Lung (tissue), 11 donors: ENCODE measurements at regions not wholly inside any gene's neighbourhood (a gene's known extent, or its start where the extent isn't known, plus 50 kb on each side); places are given as distances from the start of the nearest gene placed in this dataset.
A peak's percentile ranks its signal among the peaks of the same experiment; 100 is the strongest.

ENCODE experiments used
- ATAC-seq: fragments of 200-7000 bp; cut with Tn5 transposase; one replicate; pipeline ENCODE4 v1.9.1; 2020; ENCODE audit warnings: moderate number of reproducible peaks; ENCODE audit not compliant: insufficient read depth, low FRiP score
- DNase-seq, 3 donors: peaks; one replicate each; pipeline ENCODE4 v3.0.0-alpha.2; 2013 to 2017
- H3K27ac ChIP-seq, 2 donors: one replicate each; pipeline ENCODE4 v1.5.1; 2013; ENCODE audit warnings: mild to moderate bottlenecking in 2 of 2, moderate library complexity in 2 of 2, control low read depth in 1 of 2, inconsistent platforms in 1 of 2, low read depth in 1 of 2, low read length in 1 of 2
- H3K27me3 ChIP-seq, 3 donors: one replicate each; pipeline ENCODE4 v1.5.1; 2013; ENCODE audit warnings: low read length in 2 of 3; ENCODE audit not compliant: control insufficient read depth in 3 of 3, insufficient read depth in 3 of 3
- H3K36me3 ChIP-seq, 4 donors: one replicate each; pipeline ENCODE4 v1.5.1; 2013; ENCODE audit warnings: low read length in 4 of 4, mild to moderate bottlenecking in 1 of 4, moderate library complexity in 1 of 4; ENCODE audit not compliant: control insufficient read depth in 4 of 4, insufficient read depth in 4 of 4
- H3K4me1 ChIP-seq, 5 donors: one replicate each; pipeline ENCODE4 v1.5.1; 2013; ENCODE audit warnings: low read length in 5 of 5, mild to moderate bottlenecking in 2 of 5, moderate library complexity in 1 of 5; ENCODE audit not compliant: control insufficient read depth in 5 of 5, insufficient read depth in 5 of 5
- H3K4me3 ChIP-seq: one replicate; pipeline ENCODE4 v1.5.1; 2013; ENCODE audit warnings: mild to moderate bottlenecking, control low read depth, moderate library complexity
- H3K9ac ChIP-seq, 2 donors: one replicate each; pipeline ENCODE4 v1.5.1; 2013; ENCODE audit warnings: low read length in 2 of 2, control low read depth in 1 of 2; ENCODE audit not compliant: insufficient read depth in 1 of 2
- H3K9me3 ChIP-seq, 4 donors: one replicate each; pipeline ENCODE4 v1.5.1; 2013; ENCODE audit warnings: low read length in 3 of 4, mild to moderate bottlenecking in 1 of 4, moderate library complexity in 1 of 4; ENCODE audit not compliant: control insufficient read depth in 4 of 4, insufficient read depth in 3 of 4
- WGBS, 2 donors: extraction: QIAGEN DNeasy Blood & Tissue Kit; methylation state at CpG; one replicate each; pipeline ENCODE4 v1.1.7; 2013; 5-methylcytosine and 5-hydroxymethylcytosine counted together
- TF ChIP-seq, protein P1 (sequence below): IDR thresholded peaks from 2 replicates; pipeline ENCODE4 v1.5.1; 2012; ENCODE audit warnings: mild to moderate bottlenecking; ENCODE audit errors: control extremely low read depth, extremely low read depth
- donor health status: control.
- donor health status: control.
- donor health status: Bipolar disorder and iron deficiency.
- donor health status: healthy.
- donor health status: DM: yes; HTN: yes; CAD: no.

DNA sequence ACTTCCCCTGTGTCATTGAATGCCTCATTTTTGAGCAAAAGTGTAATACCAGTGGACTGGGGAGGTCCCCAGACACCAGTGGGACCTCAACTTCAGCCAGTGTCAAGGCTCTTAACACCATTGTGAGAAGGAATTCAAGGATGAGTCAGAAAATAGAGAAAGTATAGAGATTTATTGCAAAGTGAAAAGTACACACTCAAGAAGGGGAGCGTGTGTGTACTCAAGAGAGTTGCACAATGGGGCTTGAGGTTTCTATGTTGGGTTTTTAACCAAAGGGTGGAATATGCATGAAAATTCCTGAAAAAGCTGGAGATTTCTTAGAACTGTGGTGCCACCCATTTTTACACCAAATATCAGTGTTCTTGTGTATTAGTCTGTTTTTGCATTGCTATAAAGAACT, 81.9 kb downstream of the ADCYAP1 start:
- WGBS, 2 donors, result 64 to 89% methylated on average over 1 of the region's 1 CpG
- no peak for ATAC-seq

DNA sequence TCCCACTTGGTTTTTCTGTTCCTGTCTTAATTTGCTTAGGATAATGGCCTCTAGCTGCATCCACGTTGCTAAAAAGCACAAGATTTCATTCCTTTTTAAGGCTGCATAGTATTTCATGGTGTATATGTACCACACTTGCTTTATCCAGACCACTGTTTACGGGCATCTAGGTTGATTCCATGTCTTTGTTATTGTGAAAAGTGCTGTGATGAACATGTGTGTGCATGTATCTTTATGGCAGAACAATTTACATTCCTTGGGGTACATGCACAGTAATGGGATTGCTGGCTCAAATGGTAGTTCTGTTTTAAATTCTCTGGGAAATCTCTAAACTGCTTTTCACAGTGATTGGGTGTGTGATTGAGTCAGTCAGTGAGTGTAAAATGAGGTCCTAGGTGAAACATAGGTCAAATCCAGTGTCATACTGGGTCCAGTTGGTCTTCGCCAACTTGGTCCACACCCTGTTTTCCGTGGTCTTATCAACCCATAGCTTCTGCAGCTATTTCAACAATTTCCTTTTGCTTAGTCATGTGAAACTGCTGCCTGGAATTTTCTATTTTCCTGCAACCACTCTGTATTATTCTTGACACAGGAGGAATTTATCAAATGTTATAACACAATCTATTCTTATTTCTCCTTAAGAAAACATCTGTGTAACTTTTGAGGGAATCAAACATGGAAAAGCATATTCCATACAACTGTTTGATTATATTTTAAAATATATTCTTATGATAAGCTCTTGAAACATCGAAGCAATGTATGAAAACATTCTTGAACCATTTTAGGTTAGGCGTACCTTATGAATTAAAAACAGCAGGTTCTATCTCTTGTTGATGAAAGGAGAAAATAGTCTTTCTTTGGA, 82.9 kb downstream of the ADCYAP1 start:
- 67 to 68% methylated on average over 6 of the region's 6 CpGs for WGBS, 2 donors
- Histone ChIP-seq H3K4me3 (no peak overlapping the region), H3K27ac (peak overlapping the region in 1 of 2 donors; percentile 45), H3K9me3 (no peaks in the 10 kb centered on the region), H3K9ac (no peak overlapping the region), H3K27me3 (no peaks in the 10 kb centered on the region), H3K36me3 (no peaks in the 10 kb centered on the region), H3K4me1 (peaks cover 0 to 2% (median 0%) of the 10 kb centered on the region in 5 donors)
- TF ChIP-seq, protein P1, sequence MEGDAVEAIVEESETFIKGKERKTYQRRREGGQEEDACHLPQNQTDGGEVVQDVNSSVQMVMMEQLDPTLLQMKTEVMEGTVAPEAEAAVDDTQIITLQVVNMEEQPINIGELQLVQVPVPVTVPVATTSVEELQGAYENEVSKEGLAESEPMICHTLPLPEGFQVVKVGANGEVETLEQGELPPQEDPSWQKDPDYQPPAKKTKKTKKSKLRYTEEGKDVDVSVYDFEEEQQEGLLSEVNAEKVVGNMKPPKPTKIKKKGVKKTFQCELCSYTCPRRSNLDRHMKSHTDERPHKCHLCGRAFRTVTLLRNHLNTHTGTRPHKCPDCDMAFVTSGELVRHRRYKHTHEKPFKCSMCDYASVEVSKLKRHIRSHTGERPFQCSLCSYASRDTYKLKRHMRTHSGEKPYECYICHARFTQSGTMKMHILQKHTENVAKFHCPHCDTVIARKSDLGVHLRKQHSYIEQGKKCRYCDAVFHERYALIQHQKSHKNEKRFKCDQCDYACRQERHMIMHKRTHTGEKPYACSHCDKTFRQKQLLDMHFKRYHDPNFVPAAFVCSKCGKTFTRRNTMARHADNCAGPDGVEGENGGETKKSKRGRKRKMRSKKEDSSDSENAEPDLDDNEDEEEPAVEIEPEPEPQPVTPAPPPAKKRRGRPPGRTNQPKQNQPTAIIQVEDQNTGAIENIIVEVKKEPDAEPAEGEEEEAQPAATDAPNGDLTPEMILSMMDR, result no peak
- ATAC-seq, result no peak
- DNase-seq, result no peak

More for the DNA sequence above, 81.9 kb downstream of the ADCYAP1 start:
- TF ChIP-seq, protein P1, result no peak
- H3K27me3 ChIP-seq, result no peaks in the 10 kb centered on the region
- peaks cover 0 to 2% (median 0%) of the 10 kb centered on the region in 5 donors for H3K4me1 ChIP-seq
- no peak overlapping the region for H3K9ac ChIP-seq
- H3K4me3 ChIP-seq, result no peak overlapping the region
- H3K27ac ChIP-seq, result no peak overlapping the region
- no peaks in the 10 kb centered on the region for H3K36me3 ChIP-seq
- DNase-seq, result peak in 1 of 3 donors; percentile 11
- H3K9me3 ChIP-seq, result no peaks in the 10 kb centered on the region

DNA sequence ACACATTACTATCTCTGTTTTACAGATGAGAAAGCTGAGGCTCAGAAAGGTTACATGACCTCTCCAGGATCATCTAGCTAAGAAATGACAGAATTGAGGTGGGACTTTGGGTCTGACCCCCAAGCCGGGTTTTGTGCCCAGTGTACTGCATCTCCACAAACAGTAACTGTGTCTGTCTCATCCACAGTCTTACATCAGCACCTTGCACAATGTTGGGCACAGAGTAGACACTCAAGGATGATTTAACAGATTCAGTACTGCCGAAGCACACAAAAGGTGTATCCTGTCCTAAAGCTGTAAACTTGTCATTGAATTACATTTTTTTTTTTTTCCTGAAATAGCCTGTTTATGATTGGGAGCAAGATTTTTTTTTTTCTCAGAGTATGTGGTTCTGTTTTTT, 84.8 kb downstream of the ADCYAP1 start:
- Histone ChIP-seq H3K27ac (no peak overlapping the region), H3K9me3 (peaks cover 0 to 4% (median 0%) of the 10 kb centered on the region in 4 donors), H3K36me3 (no peaks in the 10 kb centered on the region), H3K4me1 (peaks cover 0 to 2% (median 0%) of the 10 kb centered on the region in 5 donors), H3K4me3 (no peak overlapping the region), H3K9ac (no peak overlapping the region), H3K27me3 (no peaks in the 10 kb centered on the region)
- DNase-seq, result no peak
- 73 to 83% methylated on average over 2 of the region's 2 CpGs for WGBS, 2 donors
- ATAC-seq, result no peak
- TF ChIP-seq, protein P1, result no peak
